HCT116 (cell line): ENCODE measurements at regions not wholly inside any gene's neighbourhood (a gene's known extent, or its start where the extent isn't known, plus 50 kb on each side); places are given as distances from the start of the nearest gene placed in this dataset.

ENCODE experiments used
- CTCF ChIP-seq, 3 experiments: fragments of 200-600 bp in 1 of 3; sonication (generic) in 1 of 3; IDR thresholded peaks in 2 of 3; conservative IDR thresholded peaks in 1 of 3; 2 replicates each; pipeline ENCODE4 v1.5.1; 2012 to 2017; ENCODE audit warnings: low read depth in 2 of 3, low read length in 2 of 3, antibody characterized with exemption in 1 of 3, borderline replicate concordance in 1 of 3, control low read depth in 1 of 3, mild to moderate bottlenecking in 1 of 3, mixed read lengths in 1 of 3, mixed run types in 1 of 3, moderate library complexity in 1 of 3; ENCODE audit not compliant: insufficient read depth in 1 of 3
- FOSL1 ChIP-seq: IDR thresholded peaks from 2 replicates; pipeline ENCODE4 v1.6.1; 2012; ENCODE audit warnings: low read depth
- REST ChIP-seq: IDR thresholded peaks from 2 replicates; pipeline ENCODE4 v1.6.1; 2012; ENCODE audit warnings: low read depth
- TF ChIP-seq, protein P1 (sequence below): IDR thresholded peaks from 2 replicates; pipeline ENCODE4 v1.6.1; 2012

GRCh38 chr1:199308349-199308846 lies 669.6 kb downstream of the PTPRC start:
- TF ChIP-seq FOSL1 (no peak), CTCF (IDR thresholded peaks at IDR 0.05 in 2 of 3, conservative IDR thresholded peaks at IDR 0.05 in 1 of 3; ENCODE audit: borderline replicate concordance in 1 of 3, insufficient read depth in 1 of 3, low read depth in 2 of 3, low read length in 2 of 3) (no peak), REST (no peak)
- TF ChIP-seq, protein P1, sequence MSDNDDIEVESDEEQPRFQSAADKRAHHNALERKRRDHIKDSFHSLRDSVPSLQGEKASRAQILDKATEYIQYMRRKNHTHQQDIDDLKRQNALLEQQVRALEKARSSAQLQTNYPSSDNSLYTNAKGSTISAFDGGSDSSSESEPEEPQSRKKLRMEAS, result no peak
